ENCODE measurements at regions not wholly inside any gene's neighbourhood (a gene's known extent, or its start where the extent isn't known, plus 50 kb on each side); places are given as distances from the start of the nearest gene placed in this dataset.

DNA sequence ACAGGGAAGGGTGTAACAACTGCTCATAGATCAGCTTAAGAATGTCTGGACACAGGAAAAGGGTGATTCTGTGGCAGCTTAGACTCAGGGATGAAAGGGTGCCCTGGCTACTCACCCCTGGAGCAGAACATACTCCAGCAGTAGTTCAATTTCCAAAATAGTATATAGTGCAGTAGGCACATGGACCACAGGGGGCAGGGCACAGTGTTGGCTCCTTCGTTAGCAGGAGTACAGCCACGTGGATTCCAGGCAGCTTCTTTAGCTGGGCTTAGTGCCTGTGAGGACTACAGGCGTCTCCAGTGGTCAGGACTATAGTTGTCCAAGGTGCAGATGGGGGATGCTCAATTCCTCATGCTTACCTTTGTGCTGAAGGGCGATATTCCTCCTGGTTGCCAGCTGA, 277.5 kb upstream of the DDX18 start:
- TF ChIP-seq, protein P1, sequence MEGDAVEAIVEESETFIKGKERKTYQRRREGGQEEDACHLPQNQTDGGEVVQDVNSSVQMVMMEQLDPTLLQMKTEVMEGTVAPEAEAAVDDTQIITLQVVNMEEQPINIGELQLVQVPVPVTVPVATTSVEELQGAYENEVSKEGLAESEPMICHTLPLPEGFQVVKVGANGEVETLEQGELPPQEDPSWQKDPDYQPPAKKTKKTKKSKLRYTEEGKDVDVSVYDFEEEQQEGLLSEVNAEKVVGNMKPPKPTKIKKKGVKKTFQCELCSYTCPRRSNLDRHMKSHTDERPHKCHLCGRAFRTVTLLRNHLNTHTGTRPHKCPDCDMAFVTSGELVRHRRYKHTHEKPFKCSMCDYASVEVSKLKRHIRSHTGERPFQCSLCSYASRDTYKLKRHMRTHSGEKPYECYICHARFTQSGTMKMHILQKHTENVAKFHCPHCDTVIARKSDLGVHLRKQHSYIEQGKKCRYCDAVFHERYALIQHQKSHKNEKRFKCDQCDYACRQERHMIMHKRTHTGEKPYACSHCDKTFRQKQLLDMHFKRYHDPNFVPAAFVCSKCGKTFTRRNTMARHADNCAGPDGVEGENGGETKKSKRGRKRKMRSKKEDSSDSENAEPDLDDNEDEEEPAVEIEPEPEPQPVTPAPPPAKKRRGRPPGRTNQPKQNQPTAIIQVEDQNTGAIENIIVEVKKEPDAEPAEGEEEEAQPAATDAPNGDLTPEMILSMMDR (IDR thresholded peaks at IDR 0.05; ENCODE audit: low read depth, low read length, missing input control) = no peak
- no peak for TF ChIP-seq YY1 (IDR thresholded peaks at IDR 0.05)
- TF ChIP-seq, protein P2, sequence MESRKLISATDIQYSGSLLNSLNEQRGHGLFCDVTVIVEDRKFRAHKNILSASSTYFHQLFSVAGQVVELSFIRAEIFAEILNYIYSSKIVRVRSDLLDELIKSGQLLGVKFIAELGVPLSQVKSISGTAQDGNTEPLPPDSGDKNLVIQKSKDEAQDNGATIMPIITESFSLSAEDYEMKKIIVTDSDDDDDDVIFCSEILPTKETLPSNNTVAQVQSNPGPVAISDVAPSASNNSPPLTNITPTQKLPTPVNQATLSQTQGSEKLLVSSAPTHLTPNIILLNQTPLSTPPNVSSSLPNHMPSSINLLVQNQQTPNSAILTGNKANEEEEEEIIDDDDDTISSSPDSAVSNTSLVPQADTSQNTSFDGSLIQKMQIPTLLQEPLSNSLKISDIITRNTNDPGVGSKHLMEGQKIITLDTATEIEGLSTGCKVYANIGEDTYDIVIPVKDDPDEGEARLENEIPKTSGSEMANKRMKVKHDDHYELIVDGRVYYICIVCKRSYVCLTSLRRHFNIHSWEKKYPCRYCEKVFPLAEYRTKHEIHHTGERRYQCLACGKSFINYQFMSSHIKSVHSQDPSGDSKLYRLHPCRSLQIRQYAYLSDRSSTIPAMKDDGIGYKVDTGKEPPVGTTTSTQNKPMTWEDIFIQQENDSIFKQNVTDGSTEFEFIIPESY (IDR thresholded peaks at IDR 0.05) = no peak

All from liver (tissue), 2 donors.